GM12801 (cell line): ENCODE measurements at regions not wholly inside any gene's neighbourhood (a gene's known extent, or its start where the extent isn't known, plus 50 kb on each side); places are given as distances from the start of the nearest gene placed in this dataset.

ENCODE experiments used
- CTCF ChIP-seq: IDR thresholded peaks from one replicate; pipeline ENCODE4 v1.5.1; 2011; ENCODE audit warnings: control low read depth; ENCODE audit not compliant: insufficient read length; ENCODE audit errors: extremely low read depth

- no peak for TF ChIP-seq CTCF
Observed at GRCh38 chr3:159929171-159930141, 59.2 kb upstream of the IL12A start.

DNA sequence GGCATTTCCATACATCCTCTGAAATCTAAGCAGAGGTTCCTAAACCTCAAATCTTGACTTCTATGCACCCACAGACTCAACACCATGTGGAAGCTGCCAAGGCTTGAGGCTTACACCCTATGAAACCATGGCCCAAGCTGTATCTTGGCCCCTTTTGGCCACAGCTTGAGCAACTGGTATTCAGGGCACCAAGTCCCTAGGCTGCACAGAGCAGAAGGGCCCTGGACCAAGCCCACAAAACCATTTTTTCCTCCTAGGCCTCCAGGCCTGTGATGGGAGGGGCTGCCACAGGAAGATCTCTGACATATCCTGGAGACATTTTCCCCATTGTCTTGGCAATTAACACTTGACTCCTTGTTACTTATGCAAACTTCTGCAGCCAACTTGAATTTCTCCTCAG lies 54.4 kb upstream of the IL12A start:
- no peak for TF ChIP-seq CTCF

DNA sequence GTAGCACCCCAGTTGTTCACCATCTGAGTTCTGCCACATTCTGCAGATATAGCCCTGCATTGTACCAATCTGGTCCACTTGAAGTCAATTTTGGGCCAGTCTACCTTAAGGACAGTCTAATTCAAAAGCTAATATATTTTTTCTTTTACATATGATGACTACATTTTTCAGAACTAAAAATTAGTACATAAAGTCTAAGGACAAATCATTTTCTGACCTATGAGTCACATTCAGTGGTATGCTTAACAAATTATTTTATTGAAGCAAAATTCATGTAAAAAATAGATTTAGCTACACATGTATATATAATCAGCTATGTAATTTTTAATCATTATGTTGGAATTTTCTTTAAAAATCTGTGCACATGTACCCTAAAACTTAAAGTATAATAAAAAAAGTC lies 52.1 kb upstream of the IL12A start:
- no peak for TF ChIP-seq CTCF

GRCh38 chr3:159937561-159938166 lies 51.0 kb upstream of the IL12A start:
- no peak for TF ChIP-seq CTCF

DNA sequence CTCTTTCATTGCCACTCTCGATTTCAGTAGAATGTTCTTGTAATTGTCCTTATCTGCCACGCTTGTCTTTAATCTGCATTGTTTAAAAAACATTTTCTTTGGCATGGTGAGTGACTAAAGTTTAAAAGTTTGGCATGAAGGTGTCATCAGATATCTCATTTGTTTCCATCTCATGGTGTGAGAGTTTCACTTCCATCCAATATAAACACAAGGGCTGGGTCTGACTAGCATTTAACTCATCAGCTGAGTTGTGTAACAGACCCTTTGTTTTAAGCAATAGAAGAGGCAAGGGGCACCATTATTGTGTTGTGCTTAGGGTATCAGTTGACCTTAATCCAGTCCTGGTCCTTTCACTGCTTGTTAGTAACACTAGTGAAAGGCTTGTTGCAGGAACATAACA lies 49.9 kb upstream of the IL12A start:
- TF ChIP-seq CTCF, result no peak
